K562 (cell line): ENCODE measurements at regions not wholly inside any gene's neighbourhood (a gene's known extent, or its start where the extent isn't known, plus 50 kb on each side); places are given as distances from the start of the nearest gene placed in this dataset.

Experiments used
- ATF1 ChIP-seq, 2 experiments: fragments of 450-650 bp in 1 of 2; IDR thresholded peaks; 2 replicates each; pipeline ENCODE4 v1.6.1; 2016; ENCODE audit warnings: missing compliant biosample characterization in 1 of 2, missing genetic modification characterization in 1 of 2
- CBFA2T2 ChIP-seq: fragments of 450-650 bp; conservative IDR thresholded peaks from 2 replicates; pipeline ENCODE4 v1.6.1; 2017; ENCODE audit warnings: mild to moderate bottlenecking
- ETV5 ChIP-seq: sonication (generic); formaldehyde crosslinking; IDR thresholded peaks from 2 replicates; pipeline ENCODE4 v1.4.0; 2020; ENCODE audit warnings: low read depth, mild to moderate bottlenecking, missing genetic modification reagents
- FOXP1 ChIP-seq: sonication (generic); formaldehyde crosslinking; IDR thresholded peaks from 2 replicates; pipeline ENCODE4 v1.8.0; 2022; ENCODE audit warnings: mild to moderate bottlenecking, missing genetic modification reagents
- HOXB6 ChIP-seq: fragments of 250-450 bp; sonication (Bioruptor Pico); IDR thresholded peaks from 2 replicates; pipeline ENCODE4 v1.5.1; 2022; ENCODE audit warnings: mild to moderate bottlenecking, borderline replicate concordance
- PHF20 ChIP-seq: fragments of 450-650 bp; IDR thresholded peaks from 2 replicates; pipeline ENCODE4 v1.6.1; 2018; ENCODE audit not compliant: partially characterized antibody
- PRMT5 ChIP-seq: sonication (generic); formaldehyde crosslinking; IDR thresholded peaks from 2 replicates; pipeline ENCODE4 v1.5.0; 2020; ENCODE audit warnings: missing genetic modification reagents
- SNRNP70 ChIP-seq: fragments of 200-400 bp; formaldehyde crosslinking; optimal IDR thresholded peaks from 2 replicates; pipeline ENCODE3; 2017; ENCODE audit warnings: low read depth, low read length
- SRSF7 ChIP-seq: fragments of 200-400 bp; formaldehyde crosslinking; optimal IDR thresholded peaks from 2 replicates; pipeline ENCODE3; 2017; ENCODE audit warnings: mild to moderate bottlenecking, low read depth, low read length
- TRIM28 ChIP-seq: fragments of 450-650 bp; IDR thresholded peaks from 2 replicates; pipeline ENCODE4 v1.6.1; 2017
- ZNF12 ChIP-seq: sonication (generic); formaldehyde crosslinking; IDR thresholded peaks from 2 replicates; pipeline ENCODE4 v1.4.0; 2020; ENCODE audit warnings: mild to moderate bottlenecking, missing genetic modification reagents
- ZNF766 ChIP-seq: fragments of 200-800 bp; sonication (Bioruptor generic); conservative IDR thresholded peaks from 2 replicates; pipeline ENCODE4 v1.6.1; 2016; ENCODE audit warnings: missing genetic modification characterization, missing compliant biosample characterization
- TF ChIP-seq, protein P1 (sequence below): fragments of 250-450 bp; sonication (Bioruptor Pico); IDR thresholded peaks from 2 replicates; pipeline ENCODE4 v1.5.0; 2021; ENCODE audit warnings: mild to moderate bottlenecking, moderate library complexity
- TF ChIP-seq, protein P2 (sequence below): fragments of 250-450 bp; sonication (Bioruptor Pico); IDR thresholded peaks from 2 replicates; pipeline ENCODE4 v1.5.0; 2021; ENCODE audit warnings: mild to moderate bottlenecking, borderline replicate concordance
- TF ChIP-seq, protein P3 (sequence below): fragments of 250-450 bp; sonication (Bioruptor Pico); IDR thresholded peaks from 2 replicates; pipeline ENCODE4 v1.8.0; 2021; ENCODE audit warnings: moderate library complexity, mild to moderate bottlenecking, inconsistent platforms
- TF ChIP-seq, protein P4 (sequence below): sonication (generic); formaldehyde crosslinking; IDR thresholded peaks from 2 replicates; pipeline ENCODE4 v1.4.0; 2020; ENCODE audit warnings: mild to moderate bottlenecking, missing genetic modification reagents
- TF ChIP-seq, protein P5 (sequence below), 2 experiments: fragments of 450-650 bp in 1 of 2; sonication (generic) in 1 of 2; formaldehyde crosslinking in 1 of 2; IDR thresholded peaks in 1 of 2; conservative IDR thresholded peaks in 1 of 2; 2 replicates each; pipeline versions ENCODE4 v1.6.1 to v1.8.1; 2016 to 2023; ENCODE audit warnings: mild to moderate bottlenecking in 2 of 2, moderate library complexity in 2 of 2, inconsistent platforms in 1 of 2, missing genetic modification reagents in 1 of 2
- TF ChIP-seq, protein P6 (sequence below): fragments of 450-650 bp; conservative IDR thresholded peaks from 2 replicates; pipeline ENCODE4 v1.6.1; 2016; ENCODE audit warnings: missing genetic modification characterization, low read depth, mild to moderate bottlenecking, control low read depth, missing compliant biosample characterization

DNA sequence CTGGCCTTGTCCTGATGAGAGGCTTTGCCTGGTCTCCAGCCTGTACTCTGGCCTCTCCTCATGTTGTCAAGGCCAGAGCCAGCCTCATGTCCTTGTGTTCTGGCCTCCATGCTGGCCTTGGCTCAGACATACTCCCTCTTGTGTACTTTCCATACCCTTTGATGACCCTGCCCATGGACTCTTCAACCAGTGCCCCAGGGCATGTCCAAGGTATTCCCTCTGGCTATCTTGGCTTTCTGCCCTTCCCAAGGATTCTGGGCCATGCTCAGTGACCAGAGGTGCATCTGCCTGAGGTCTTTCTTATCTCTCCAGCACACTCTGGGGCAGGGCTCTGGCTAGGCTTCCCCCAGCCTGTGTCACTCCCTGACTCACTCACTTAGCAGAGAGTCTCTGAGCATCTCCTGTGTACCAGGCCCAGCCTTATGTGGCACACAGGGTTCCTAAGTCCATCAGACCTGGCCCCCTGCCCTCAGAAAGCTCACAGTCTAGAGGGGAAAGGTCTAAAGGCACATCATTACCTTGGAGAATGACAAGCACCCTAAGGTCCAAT, 141.4 kb upstream of the GRIK3 start (continued):
- TF ChIP-seq PHF20 (no peak), SNRNP70 (no peak), HOXB6 (CRISPR knock-in tag) (no peak), ZNF766 (CRISPR knock-in tag) (no peak), ATF1 (CRISPR knock-in tag; IDR thresholded peaks at IDR 0.05) (no peak), ATF1 (tag; IDR thresholded peaks at IDR 0.05) (no peak), TRIM28 (no peak), FOXP1 (no peak), CBFA2T2 (0 out of 2 replicates have a peak, but pooled peaks have one; percentile 29), ETV5 (CRISPR knock-in tag) (no peak), SRSF7 (no peak), PRMT5 (no peak), ZNF12 (CRISPR knock-in tag) (no peak)
- TF ChIP-seq, protein P1, sequence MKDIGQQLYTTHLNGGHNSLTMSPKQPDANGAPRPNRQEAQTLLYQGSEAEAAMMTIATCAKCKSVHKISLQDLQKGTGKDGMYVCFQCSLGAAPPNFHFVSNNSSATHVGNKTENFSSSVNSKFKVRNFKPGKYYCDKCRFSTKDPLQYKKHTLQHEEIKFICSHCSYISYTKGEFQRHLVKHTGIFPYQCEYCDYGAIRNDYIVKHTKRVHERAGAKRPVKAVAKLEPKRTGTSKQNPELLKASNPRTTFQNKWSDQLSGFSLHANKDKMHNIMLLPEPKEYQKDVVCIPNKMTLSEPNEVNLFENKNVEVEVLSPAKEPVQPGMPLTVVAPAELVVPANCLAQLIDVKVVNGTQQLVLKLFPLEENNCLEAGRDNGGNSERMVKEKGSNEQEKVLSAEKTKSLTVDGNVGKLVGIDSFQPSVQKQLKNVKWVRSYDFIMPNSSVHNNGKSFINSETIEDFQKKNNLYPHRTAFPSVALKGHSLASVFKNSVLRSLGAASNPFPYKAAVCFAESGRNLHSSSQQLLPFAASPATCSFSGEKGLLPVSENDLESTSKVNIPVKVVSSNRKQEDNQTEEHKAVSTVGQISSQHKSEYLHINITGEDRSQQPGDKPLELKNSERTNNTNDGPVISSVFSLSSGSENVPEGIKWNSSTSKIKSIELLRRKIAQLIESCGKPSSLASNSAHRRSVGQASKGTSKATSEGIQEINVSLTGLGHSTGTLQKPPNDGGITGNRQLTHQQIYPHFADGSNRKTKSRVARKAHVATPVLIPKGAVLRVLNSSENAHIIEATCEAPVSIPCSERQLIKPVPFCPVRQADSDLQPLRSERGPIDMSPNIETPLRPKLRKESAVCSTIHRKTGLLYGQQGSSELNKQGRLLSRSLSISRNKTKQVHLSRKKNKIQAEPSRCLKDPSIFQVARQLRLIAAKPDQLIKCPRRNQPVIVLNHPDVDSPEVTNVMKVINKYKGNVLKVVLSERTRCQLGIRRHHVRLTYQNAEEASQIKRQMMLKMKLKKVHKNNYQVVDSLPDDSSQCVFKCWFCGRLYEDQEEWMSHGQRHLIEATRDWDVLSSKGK (CRISPR knock-in tag) = no peak
- TF ChIP-seq, protein P2, sequence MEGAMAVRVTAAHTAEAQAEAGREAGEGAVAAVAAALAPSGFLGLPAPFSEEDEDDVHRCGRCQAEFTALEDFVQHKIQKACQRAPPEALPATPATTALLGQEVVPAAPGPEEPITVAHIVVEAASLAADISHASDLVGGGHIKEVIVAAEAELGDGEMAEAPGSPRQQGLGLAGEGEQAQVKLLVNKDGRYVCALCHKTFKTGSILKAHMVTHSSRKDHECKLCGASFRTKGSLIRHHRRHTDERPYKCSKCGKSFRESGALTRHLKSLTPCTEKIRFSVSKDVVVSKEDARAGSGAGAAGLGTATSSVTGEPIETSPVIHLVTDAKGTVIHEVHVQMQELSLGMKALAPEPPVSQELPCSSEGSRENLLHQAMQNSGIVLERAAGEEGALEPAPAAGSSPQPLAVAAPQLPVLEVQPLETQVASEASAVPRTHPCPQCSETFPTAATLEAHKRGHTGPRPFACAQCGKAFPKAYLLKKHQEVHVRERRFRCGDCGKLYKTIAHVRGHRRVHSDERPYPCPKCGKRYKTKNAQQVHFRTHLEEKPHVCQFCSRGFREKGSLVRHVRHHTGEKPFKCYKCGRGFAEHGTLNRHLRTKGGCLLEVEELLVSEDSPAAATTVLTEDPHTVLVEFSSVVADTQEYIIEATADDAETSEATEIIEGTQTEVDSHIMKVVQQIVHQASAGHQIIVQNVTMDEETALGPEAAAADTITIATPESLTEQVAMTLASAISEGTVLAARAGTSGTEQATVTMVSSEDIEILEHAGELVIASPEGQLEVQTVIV = no peak
- TF ChIP-seq, protein P3, sequence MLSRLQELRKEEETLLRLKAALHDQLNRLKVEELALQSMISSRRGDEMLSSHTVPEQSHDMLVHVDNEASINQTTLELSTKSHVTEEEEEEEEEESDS (CRISPR knock-in tag) = no peak
- TF ChIP-seq, protein P4, sequence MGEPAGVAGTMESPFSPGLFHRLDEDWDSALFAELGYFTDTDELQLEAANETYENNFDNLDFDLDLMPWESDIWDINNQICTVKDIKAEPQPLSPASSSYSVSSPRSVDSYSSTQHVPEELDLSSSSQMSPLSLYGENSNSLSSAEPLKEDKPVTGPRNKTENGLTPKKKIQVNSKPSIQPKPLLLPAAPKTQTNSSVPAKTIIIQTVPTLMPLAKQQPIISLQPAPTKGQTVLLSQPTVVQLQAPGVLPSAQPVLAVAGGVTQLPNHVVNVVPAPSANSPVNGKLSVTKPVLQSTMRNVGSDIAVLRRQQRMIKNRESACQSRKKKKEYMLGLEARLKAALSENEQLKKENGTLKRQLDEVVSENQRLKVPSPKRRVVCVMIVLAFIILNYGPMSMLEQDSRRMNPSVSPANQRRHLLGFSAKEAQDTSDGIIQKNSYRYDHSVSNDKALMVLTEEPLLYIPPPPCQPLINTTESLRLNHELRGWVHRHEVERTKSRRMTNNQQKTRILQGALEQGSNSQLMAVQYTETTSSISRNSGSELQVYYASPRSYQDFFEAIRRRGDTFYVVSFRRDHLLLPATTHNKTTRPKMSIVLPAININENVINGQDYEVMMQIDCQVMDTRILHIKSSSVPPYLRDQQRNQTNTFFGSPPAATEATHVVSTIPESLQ = no peak
- TF ChIP-seq, protein P5, sequence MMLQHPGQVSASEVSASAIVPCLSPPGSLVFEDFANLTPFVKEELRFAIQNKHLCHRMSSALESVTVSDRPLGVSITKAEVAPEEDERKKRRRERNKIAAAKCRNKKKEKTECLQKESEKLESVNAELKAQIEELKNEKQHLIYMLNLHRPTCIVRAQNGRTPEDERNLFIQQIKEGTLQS (IDR thresholded peaks at IDR 0.05) = no peak
- TF ChIP-seq, protein P5 (CRISPR knock-in tag; conservative IDR thresholded peaks at IDR 0.05) = no peak
- TF ChIP-seq, protein P6, sequence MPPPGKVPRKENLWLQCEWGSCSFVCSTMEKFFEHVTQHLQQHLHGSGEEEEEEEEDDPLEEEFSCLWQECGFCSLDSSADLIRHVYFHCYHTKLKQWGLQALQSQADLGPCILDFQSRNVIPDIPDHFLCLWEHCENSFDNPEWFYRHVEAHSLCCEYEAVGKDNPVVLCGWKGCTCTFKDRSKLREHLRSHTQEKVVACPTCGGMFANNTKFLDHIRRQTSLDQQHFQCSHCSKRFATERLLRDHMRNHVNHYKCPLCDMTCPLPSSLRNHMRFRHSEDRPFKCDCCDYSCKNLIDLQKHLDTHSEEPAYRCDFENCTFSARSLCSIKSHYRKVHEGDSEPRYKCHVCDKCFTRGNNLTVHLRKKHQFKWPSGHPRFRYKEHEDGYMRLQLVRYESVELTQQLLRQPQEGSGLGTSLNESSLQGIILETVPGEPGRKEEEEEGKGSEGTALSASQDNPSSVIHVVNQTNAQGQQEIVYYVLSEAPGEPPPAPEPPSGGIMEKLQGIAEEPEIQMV (tag) = no peak
